ENCODE measurements at regions not wholly inside any gene's neighbourhood (a gene's known extent, or its start where the extent isn't known, plus 50 kb on each side); places are given as distances from the start of the nearest gene placed in this dataset.

- TF ChIP-seq, protein P1, sequence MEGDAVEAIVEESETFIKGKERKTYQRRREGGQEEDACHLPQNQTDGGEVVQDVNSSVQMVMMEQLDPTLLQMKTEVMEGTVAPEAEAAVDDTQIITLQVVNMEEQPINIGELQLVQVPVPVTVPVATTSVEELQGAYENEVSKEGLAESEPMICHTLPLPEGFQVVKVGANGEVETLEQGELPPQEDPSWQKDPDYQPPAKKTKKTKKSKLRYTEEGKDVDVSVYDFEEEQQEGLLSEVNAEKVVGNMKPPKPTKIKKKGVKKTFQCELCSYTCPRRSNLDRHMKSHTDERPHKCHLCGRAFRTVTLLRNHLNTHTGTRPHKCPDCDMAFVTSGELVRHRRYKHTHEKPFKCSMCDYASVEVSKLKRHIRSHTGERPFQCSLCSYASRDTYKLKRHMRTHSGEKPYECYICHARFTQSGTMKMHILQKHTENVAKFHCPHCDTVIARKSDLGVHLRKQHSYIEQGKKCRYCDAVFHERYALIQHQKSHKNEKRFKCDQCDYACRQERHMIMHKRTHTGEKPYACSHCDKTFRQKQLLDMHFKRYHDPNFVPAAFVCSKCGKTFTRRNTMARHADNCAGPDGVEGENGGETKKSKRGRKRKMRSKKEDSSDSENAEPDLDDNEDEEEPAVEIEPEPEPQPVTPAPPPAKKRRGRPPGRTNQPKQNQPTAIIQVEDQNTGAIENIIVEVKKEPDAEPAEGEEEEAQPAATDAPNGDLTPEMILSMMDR (IDR thresholded peaks at IDR 0.05), result no peak
- no peak for TF ChIP-seq POLR2A (IDR thresholded peaks at IDR 0.05)
These were observed 111.1 kb upstream of the KLF7 start for GRCh38 chr2:207276858-207277257.

All from upper lobe of left lung (tissue), 4 donors.